HG02678 (cell line): ENCODE measurements at regions not wholly inside any gene's neighbourhood (a gene's known extent, or its start where the extent isn't known, plus 50 kb on each side); places are given as distances from the start of the nearest gene placed in this dataset.
"Not testable (repeated sequence)": the region's sequence is repeated elsewhere in the genome, so short reads cannot be mapped to it uniquely, and the experiment has no call there.

Experiments
- ATAC-seq: cut with Tn5 transposase; IDR thresholded peaks from one replicate; pipeline ENCODE4 v1.9.1; 2021; ENCODE audit warnings: mild to moderate bottlenecking, moderate library complexity; ENCODE audit not compliant: unreplicated experiment

GRCh38 chr14:43135877-43136411, 1371.1 kb downstream of the FSCB start:
- no peak for ATAC-seq

- no peak for ATAC-seq
These were observed 1374.6 kb downstream of the FSCB start for GRCh38 chr14:43132441-43132840.

GRCh38 chr14:43128429-43128828, 1378.7 kb downstream of the FSCB start:
- not testable (repeated sequence) for ATAC-seq

- not testable (repeated sequence) for ATAC-seq
These were observed 1379.2 kb downstream of the FSCB start for GRCh38 chr14:43127874-43128273.

GRCh38 chr14:43123544-43123943, 1383.5 kb downstream of the FSCB start:
- no peak for ATAC-seq

- no peak for ATAC-seq
These were observed 1387.4 kb downstream of the FSCB start for GRCh38 chr14:43119672-43120071.

- ATAC-seq, result no peak
These were observed 1390.7 kb downstream of the FSCB start for GRCh38 chr14:43116341-43116740.

- ATAC-seq, result no peak
These were observed 1401.8 kb downstream of the FSCB start for GRCh38 chr14:43105305-43105704.

- ATAC-seq, result no peak
These were observed 1416.7 kb downstream of the FSCB start for GRCh38 chr14:43090380-43090779.

GRCh38 chr14:43087666-43088065, 1419.4 kb downstream of the FSCB start:
- no peak for ATAC-seq

- ATAC-seq, result no peak
These were observed 1421.3 kb downstream of the FSCB start for GRCh38 chr14:43085819-43086218.

- not testable (repeated sequence) for ATAC-seq
These were observed 1439.7 kb downstream of the FSCB start for GRCh38 chr14:43067372-43067771.

GRCh38 chr14:43056106-43056505, 1449.4 kb downstream of the LRFN5 start:
- no peak for ATAC-seq

- ATAC-seq, result no peak
These were observed 1446.2 kb downstream of the LRFN5 start for GRCh38 chr14:43052897-43053296.

- ATAC-seq, result no peak
These were observed 1437.2 kb downstream of the LRFN5 start for GRCh38 chr14:43043850-43044249.

GRCh38 chr14:43042408-43042807, 1435.7 kb downstream of the LRFN5 start:
- ATAC-seq, result no peak

GRCh38 chr14:43041976-43042375, 1435.3 kb downstream of the LRFN5 start:
- no peak for ATAC-seq

- no peak for ATAC-seq
These were observed 1434.5 kb downstream of the LRFN5 start for GRCh38 chr14:43041207-43041606.

- ATAC-seq, result no peak
These were observed 1433.2 kb downstream of the LRFN5 start for GRCh38 chr14:43039881-43040280.

GRCh38 chr14:43031598-43031997, 1424.9 kb downstream of the LRFN5 start:
- no peak for ATAC-seq

- ATAC-seq, result no peak
These were observed 1415.6 kb downstream of the LRFN5 start for GRCh38 chr14:43022094-43022800.

- ATAC-seq, result no peak
These were observed 1413.2 kb downstream of the LRFN5 start for GRCh38 chr14:43019826-43020225.

- no peak for ATAC-seq
These were observed 1407.7 kb downstream of the LRFN5 start for GRCh38 chr14:43014338-43014737.
